GM23338 (cell line): ENCODE measurements at regions not wholly inside any gene's neighbourhood (a gene's known extent, or its start where the extent isn't known, plus 50 kb on each side); places are given as distances from the start of the nearest gene placed in this dataset.
A peak's percentile ranks its signal among the peaks of the same experiment; 100 is the strongest.

Experiments
- ATAC-seq: fragments of 200-7000 bp; cut with Tn5 transposase; 3 replicates; pipeline ENCODE4 v1.9.1; 2020
- DNase-seq: peaks from one replicate; pipeline ENCODE4 v3.0.0-alpha.2; 2015; ENCODE audit warnings: low spot score
- H2AFZ ChIP-seq: fragments of 200-600 bp; sonication (generic); 2 replicates; pipeline ENCODE4 v1.8.0; 2016; ENCODE audit warnings: antibody characterized with exemption, mild to moderate bottlenecking, moderate library complexity
- H3F3A ChIP-seq: fragments of 200-600 bp; sonication (generic); replicated peaks from 2 replicates; pipeline ENCODE4 v1.8.0; 2017; ENCODE audit warnings: antibody characterized with exemption, mixed run types, low read depth
- H3K27ac ChIP-seq: fragments of 200-600 bp; sonication (generic); 2 replicates; pipeline ENCODE4 v1.6.1; 2016; ENCODE audit warnings: low read depth
- H3K27me3 ChIP-seq: fragments of 200-600 bp; sonication (generic); 2 replicates; pipeline ENCODE4 v1.8.0; 2016; ENCODE audit warnings: mild to moderate bottlenecking, mixed run types, moderate library complexity; ENCODE audit not compliant: insufficient read depth
- H3K36me3 ChIP-seq: fragments of 200-600 bp; sonication (generic); 2 replicates; pipeline ENCODE4 v1.8.0; 2016; ENCODE audit warnings: mild to moderate bottlenecking; ENCODE audit not compliant: insufficient read depth
- H3K4me1 ChIP-seq: fragments of 200-600 bp; sonication (generic); 2 replicates; pipeline ENCODE4 v1.8.0; 2016; ENCODE audit warnings: mild to moderate bottlenecking, moderate library complexity; ENCODE audit not compliant: insufficient read depth
- H3K4me2 ChIP-seq: fragments of 200-600 bp; sonication (generic); 2 replicates; pipeline ENCODE4 v1.7.1; 2017; ENCODE audit warnings: mixed run types
- H3K4me3 ChIP-seq: fragments of 200-600 bp; sonication (generic); 2 replicates; pipeline ENCODE4 v1.6.1; 2016; ENCODE audit warnings: mixed run types
- H3K79me2 ChIP-seq: fragments of 200-600 bp; sonication (generic); replicated peaks from 2 replicates; pipeline ENCODE4 v1.8.0; 2017; ENCODE audit warnings: mild to moderate bottlenecking; ENCODE audit not compliant: insufficient read depth
- H3K9me2 ChIP-seq: fragments of 200-600 bp; sonication (generic); 2 replicates; pipeline ENCODE4 v1.8.0; 2017; ENCODE audit not compliant: insufficient read depth
- H4K20me1 ChIP-seq: fragments of 200-600 bp; sonication (generic); replicated peaks from 2 replicates; pipeline ENCODE4 v1.8.0; 2017; ENCODE audit warnings: mild to moderate bottlenecking; ENCODE audit not compliant: insufficient read depth
- H3K27ac Mint-ChIP-seq: 2 replicates; pipeline ENCODE4 v1.8.0; 2020; ENCODE audit warnings: inconsistent platforms, mild to moderate bottlenecking, moderate library complexity, mixed read lengths
- H3K27me3 Mint-ChIP-seq: 3 replicates; pipeline ENCODE4 v1.8.0; 2022; ENCODE audit warnings: low read depth, mild to moderate bottlenecking, moderate library complexity, mixed read lengths, inconsistent platforms; ENCODE audit not compliant: insufficient read depth, poor library complexity
- H3K36me3 Mint-ChIP-seq: 3 replicates; pipeline ENCODE4 v1.8.0; 2021; ENCODE audit warnings: low read depth, mild to moderate bottlenecking, inconsistent platforms, moderate library complexity, mixed read lengths
- H3K4me1 Mint-ChIP-seq: 3 replicates; pipeline ENCODE4 v1.8.0; 2020; ENCODE audit warnings: mild to moderate bottlenecking, inconsistent platforms, mixed read lengths
- H3K4me3 Mint-ChIP-seq: 3 replicates; pipeline ENCODE4 v1.8.0; 2021; ENCODE audit warnings: moderate library complexity, mild to moderate bottlenecking, inconsistent platforms, mixed read lengths
- H3K9me3 Mint-ChIP-seq: 3 replicates; pipeline ENCODE4 v1.8.0; 2020; ENCODE audit warnings: moderate library complexity, mild to moderate bottlenecking, inconsistent platforms, mixed read lengths
- CREB1 ChIP-seq: fragments of 250-450 bp; sonication (Bioruptor Pico); IDR thresholded peaks from 2 replicates; pipeline ENCODE4 v1.5.0; 2020; ENCODE audit warnings: low read depth, mild to moderate bottlenecking, moderate library complexity
- CTCF ChIP-seq, 2 experiments: fragments of 200-600 bp in 1 of 2; sonication (generic) in 1 of 2; conservative IDR thresholded peaks; 2 replicates each; pipeline versions ENCODE4 v1.5.1 to v1.6.1; 2016 to 2017; ENCODE audit warnings: antibody characterized with exemption in 2 of 2, low read depth in 2 of 2, mild to moderate bottlenecking in 2 of 2, moderate library complexity in 1 of 2
- JUNB ChIP-seq: IDR thresholded peaks from one replicate; pipeline ENCODE4 v1.6.1; 2016; ENCODE audit warnings: antibody characterized with exemption; ENCODE audit not compliant: unreplicated experiment
- NANOG ChIP-seq: IDR thresholded peaks from 2 replicates; pipeline ENCODE4 v1.6.1; 2016; ENCODE audit warnings: antibody characterized with exemption, borderline replicate concordance
- REST ChIP-seq: IDR thresholded peaks from one replicate; pipeline ENCODE4 v1.6.1; 2018; ENCODE audit warnings: antibody characterized with exemption; ENCODE audit not compliant: unreplicated experiment
- ZNF331 ChIP-seq: fragments of 250-450 bp; sonication (Bioruptor Pico); IDR thresholded peaks from 2 replicates; pipeline ENCODE4 v1.5.0; 2020; ENCODE audit warnings: low read depth, mild to moderate bottlenecking, moderate library complexity

- no peaks in the 10 kb centered on the region for H3F3A ChIP-seq
- Mint-ChIP-seq H3K27ac (no peak overlapping the region), H3K4me1 (peaks cover 8% of the 10 kb centered on the region), H3K27me3 (no peaks in the 10 kb centered on the region), H3K36me3 (peaks cover 4% of the 10 kb centered on the region; the same call in 2 of the 3 replicates), H3K9me3 (no peaks in the 10 kb centered on the region; the same call in 2 of the 3 replicates), H3K4me3 (no peak overlapping the region)
- peak in 1 of 2 experiments; percentile 32; a peak in 2 of 4 replicates for TF ChIP-seq CTCF (conservative IDR thresholded peaks at IDR 0.05; ENCODE audit: low read depth in 2 of 2)
- no peak for TF ChIP-seq ZNF331
- no peaks in the 10 kb centered on the region for H3K36me3 ChIP-seq
- no peak overlapping the region for H3K27ac ChIP-seq
- H3K79me2 ChIP-seq: no peaks in the 10 kb centered on the region
- DNase-seq (no peak), ATAC-seq (no peak)
- H3K9me2 ChIP-seq: no peaks in the 10 kb centered on the region
- H2AFZ ChIP-seq: no peak overlapping the region
- peaks cover 19% of the 10 kb centered on the region; the same call in 1 of the 2 replicates for H3K4me1 ChIP-seq
- H3K27me3 ChIP-seq: no peaks in the 10 kb centered on the region
- no peak overlapping the region for H3K4me3 ChIP-seq
- no peaks in the 10 kb centered on the region for H4K20me1 ChIP-seq
- no peak overlapping the region for H3K4me2 ChIP-seq
These were observed 1584.8 kb upstream of the ACO1 start for GRCh38 chr9:30799527-30800101.

- Mint-ChIP-seq H3K4me3 (no peak overlapping the region), H3K36me3 (peaks cover 4% of the 10 kb centered on the region; the same call in 2 of the 3 replicates), H3K27ac (no peak overlapping the region), H3K4me1 (peaks cover 8% of the 10 kb centered on the region), H3K9me3 (no peaks in the 10 kb centered on the region; the same call in 2 of the 3 replicates), H3K27me3 (no peaks in the 10 kb centered on the region)
- H3K79me2 ChIP-seq: no peaks in the 10 kb centered on the region
- H3K27ac ChIP-seq: no peak overlapping the region
- H3K4me3 ChIP-seq: no peak overlapping the region
- H3K4me1 ChIP-seq: peaks cover 19% of the 10 kb centered on the region; the same call in 1 of the 2 replicates
- DNase-seq (no peak), ATAC-seq (no peak)
- no peaks in the 10 kb centered on the region for H3K36me3 ChIP-seq
- no peak overlapping the region for H2AFZ ChIP-seq
- H3K27me3 ChIP-seq: no peaks in the 10 kb centered on the region
- no peak for TF ChIP-seq REST
- TF ChIP-seq CREB1 (CRISPR knock-in tag): no peak
- TF ChIP-seq NANOG: no peak
- no peak for TF ChIP-seq JUNB
- no peaks in the 10 kb centered on the region for H3K9me2 ChIP-seq
- H3F3A ChIP-seq: no peaks in the 10 kb centered on the region
- no peak overlapping the region for H3K4me2 ChIP-seq
- no peaks in the 10 kb centered on the region for H4K20me1 ChIP-seq
These were observed 1584.0 kb upstream of the ACO1 start for GRCh38 chr9:30800421-30800820.
